K562 (cell line): ENCODE measurements at regions not wholly inside any gene's neighbourhood (a gene's known extent, or its start where the extent isn't known, plus 50 kb on each side); places are given as distances from the start of the nearest gene placed in this dataset.

Experiments
- ATAC-seq: fragments of 200-7000 bp; cut with Tn5 transposase; 3 replicates; pipeline ENCODE4 v1.9.1; 2020; ENCODE audit warnings: moderate library complexity
- BruUV-seq: library from RNA; stranded (reverse); fragments of 400-500 nt; replicated peaks from 2 replicates; lab custom pipeline; 2021; lab: Mats Ljungman, UMichigan
- CTCF ChIA-PET: fragments of 300-600 bp; formaldehyde crosslinking; extraction: SDS; loops from one replicate; lab custom pipeline; 2021; ENCODE audit warnings: low intra/inter-chr PET ratio; lab: Yijun Ruan, JAX
- POLR2A ChIA-PET: fragments of 300-600, 350-650 bp; sonication (Branson Sonifier 250); formaldehyde crosslinking; extraction: SDS; loops from one replicate; lab custom pipeline; 2021; ENCODE audit warnings: antibody characterized with exemption, inconsistent platforms; lab: Yijun Ruan, JAX
- DNase-seq, 4 experiments: peaks; one replicate each; pipeline versions ENCODE4 v3.0.0 to v3.0.0-alpha.2; 2011 to 2018; ENCODE audit warnings: low spot score in 3 of 4, mixed read lengths in 3 of 4; ENCODE audit errors: extremely low read depth in 1 of 4
- FAIRE-seq: peaks from 2 replicates; lab custom pipeline; 2011; peaks lifted over from hg19 to GRCh38; lab: Jason Lieb, UNC
- H2AFZ ChIP-seq: 2 replicates; pipeline ENCODE4 v1.6.0; 2011; ENCODE audit warnings: low read depth, low read length, control low read depth, inconsistent platforms
- H3K27ac ChIP-seq: fragments of 200-600 bp; 3 replicates; pipeline ENCODE4 v1.8.0; 2011; ENCODE audit warnings: low read depth, mild to moderate bottlenecking, control low read depth, inconsistent platforms, low read length, moderate library complexity, mixed read lengths; ENCODE audit errors: extremely low read depth
- H3K27me3 ChIP-seq, 2 experiments: fragments of 300-600 bp in 1 of 2; 2 replicates in 1 of 2; 3 replicates in 1 of 2; pipeline versions ENCODE4 v1.6.0 to v1.8.0; 2011; ENCODE audit warnings: inconsistent platforms in 2 of 2, low read length in 2 of 2, mild to moderate bottlenecking in 1 of 2, mixed read lengths in 1 of 2, moderate library complexity in 1 of 2; ENCODE audit not compliant: control insufficient read depth in 2 of 2, insufficient read depth in 2 of 2
- H3K36me3 ChIP-seq: fragments of 300-600 bp; 3 replicates; pipeline ENCODE4 v1.8.0; 2011; ENCODE audit warnings: mild to moderate bottlenecking, low read length, inconsistent platforms; ENCODE audit not compliant: control insufficient read depth, insufficient read depth
- H3K4me1 ChIP-seq, 2 experiments: fragments of 200-600 bp in 1 of 2; replicated peaks in 1 of 2; 2 replicates in 1 of 2; 3 replicates in 1 of 2; pipeline versions ENCODE4 v1.5.1 to v1.8.0; 2011; ENCODE audit warnings: inconsistent platforms in 2 of 2, low read length in 2 of 2, mild to moderate bottlenecking in 1 of 2, mixed read lengths in 1 of 2, moderate library complexity in 1 of 2; ENCODE audit not compliant: control insufficient read depth in 2 of 2, insufficient read depth in 2 of 2
- H3K4me2 ChIP-seq: 2 replicates; pipeline ENCODE4 v1.6.1; 2011; ENCODE audit warnings: low read length, control low read depth, inconsistent platforms, mixed read lengths; ENCODE audit not compliant: insufficient read depth
- H3K4me3 ChIP-seq: fragments of 200-600 bp; sonication (generic), shearing (Covaris generic); 2 replicates; pipeline ENCODE4 v1.5.1; 2016; ENCODE audit warnings: control low read depth, inconsistent platforms
- H3K79me2 ChIP-seq: fragments of 200-600 bp; 3 replicates; pipeline ENCODE4 v1.8.0; 2011; ENCODE audit warnings: low read length, inconsistent platforms; ENCODE audit not compliant: control insufficient read depth, insufficient read depth
- H3K9ac ChIP-seq, 2 experiments: 2 replicates each; pipeline versions ENCODE4 v1.6.0 to v1.6.1; 2011; ENCODE audit warnings: low read depth in 2 of 2, low read length in 2 of 2, control low read depth in 1 of 2, inconsistent platforms in 1 of 2, mild to moderate bottlenecking in 1 of 2, mixed read lengths in 1 of 2; ENCODE audit not compliant: insufficient read depth in 1 of 2
- H3K9me1 ChIP-seq: one replicate; pipeline ENCODE4 v1.6.0; 2011; ENCODE audit warnings: inconsistent platforms, mild to moderate bottlenecking, low read length, moderate library complexity; ENCODE audit not compliant: control insufficient read depth, insufficient read depth
- H3K9me3 ChIP-seq: replicated peaks from 2 replicates; pipeline ENCODE4 v1.5.1; 2011; ENCODE audit warnings: low read depth, low read length, inconsistent platforms; ENCODE audit not compliant: control insufficient read depth, insufficient read depth
- H4K20me1 ChIP-seq: replicated peaks from 2 replicates; pipeline ENCODE4 v1.6.1; 2011; ENCODE audit warnings: low read length, inconsistent platforms, mixed read lengths; ENCODE audit not compliant: control insufficient read depth, insufficient read depth
- CHD1 ChIP-seq: fragments of 200-600 bp; sonication (generic); IDR thresholded peaks from one replicate; pipeline ENCODE4 v1.6.1; 2012; ENCODE audit warnings: mild to moderate bottlenecking, moderate library complexity, low read length, inconsistent platforms
- FOXJ2 ChIP-seq: fragments of 200-800 bp; sonication (Bioruptor generic); IDR thresholded peaks from 2 replicates; pipeline ENCODE4 v1.6.1; 2016; ENCODE audit warnings: missing genetic modification characterization, missing compliant biosample characterization
- L3MBTL2 ChIP-seq: fragments of 450-650 bp; IDR thresholded peaks from 2 replicates; pipeline ENCODE4 v1.6.1; 2016; ENCODE audit warnings: mild to moderate bottlenecking, moderate library complexity
- NFRKB ChIP-seq: fragments of 450-650 bp; IDR thresholded peaks from 2 replicates; pipeline ENCODE4 v1.6.1; 2016; ENCODE audit warnings: low read depth
- SMAD3 ChIP-seq: fragments of 450-650 bp; formaldehyde crosslinking; conservative IDR thresholded peaks from 2 replicates; pipeline ENCODE4 v1.4.0; 2020; ENCODE audit warnings: mild to moderate bottlenecking
- TSC22D4 ChIP-seq: fragments of 450-650 bp; IDR thresholded peaks from 2 replicates; pipeline ENCODE4 v1.6.1; 2016; ENCODE audit warnings: missing genetic modification characterization, missing biosample characterization, control low read depth
- WGBS: fragments of 100-300 bp; shearing (Covaris generic); methylation state at CpG from one replicate; pipeline ENCODE4 v1.1.6; 2016; ENCODE audit warnings: low coverage, mixed read lengths; ENCODE audit not compliant: insufficient coverage; ENCODE audit errors: missing lambda C conversion rate; 5-methylcytosine and 5-hydroxymethylcytosine counted together
- in situ Hi-C: fragments of 300-500 bp; cut with MboI; formaldehyde crosslinking; loops from 4 replicates; pipeline ENCODE4 v1.15.0; 2018; ENCODE audit warnings: inconsistent platforms, mixed read lengths
- intact Hi-C: fragments of 100-400 bp; cut with micrococcal nuclease; formaldehyde crosslinking; loops from 2 replicates; pipeline ENCODE4 v1.14.2; 2022
- TF ChIP-seq, protein P1 (sequence below), 2 experiments: fragments of 450-650 bp in 1 of 2; sonication (generic) in 1 of 2; formaldehyde crosslinking; conservative IDR thresholded peaks; 2 replicates each; pipeline versions ENCODE4 v1.4.0 to v1.8.1; 2020 to 2022; ENCODE audit warnings: mild to moderate bottlenecking in 1 of 2, missing genetic modification reagents in 1 of 2

DNA sequence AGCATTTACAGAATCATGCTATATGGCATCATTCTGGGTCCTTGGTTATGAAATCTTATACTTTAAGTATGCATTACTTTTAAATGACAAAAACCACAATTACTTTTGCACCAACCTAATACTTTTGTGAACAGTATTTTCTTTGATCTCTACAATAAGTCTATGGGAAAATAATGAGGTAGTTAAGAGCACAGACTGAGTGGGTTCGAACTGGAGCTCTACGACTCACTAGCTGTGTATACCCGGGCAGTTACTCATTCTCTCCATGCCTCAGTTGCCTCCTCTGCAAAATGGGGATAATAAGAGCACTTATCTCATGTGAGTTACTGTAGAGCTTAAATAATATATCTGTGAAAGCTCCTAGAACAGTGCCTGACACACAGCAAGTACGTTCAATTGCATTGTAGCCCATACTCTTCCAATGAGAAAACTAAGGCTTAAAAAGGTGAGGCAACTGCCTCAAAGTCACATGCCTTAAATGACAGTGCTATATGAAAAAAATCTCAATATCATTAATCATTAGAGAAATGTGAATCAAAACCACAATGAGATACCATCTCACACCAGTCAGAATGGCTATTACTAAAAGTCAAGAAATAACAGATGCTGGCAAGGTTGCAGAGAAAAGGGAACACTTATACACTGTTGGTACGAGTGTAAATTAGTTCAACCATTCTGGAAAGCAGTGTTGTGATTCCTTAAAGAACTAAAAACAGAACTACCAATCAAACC lies 151.5 kb downstream of the CHIC2 start:
- H3K9ac ChIP-seq = no peak overlapping the region
- TF ChIP-seq TSC22D4 (tag) (no peak), CHD1 (no peak), SMAD3 (CRISPR knock-in tag) (no peak), FOXJ2 (no peak), L3MBTL2 (no peak), NFRKB (no peak)
- TF ChIP-seq, protein P1, sequence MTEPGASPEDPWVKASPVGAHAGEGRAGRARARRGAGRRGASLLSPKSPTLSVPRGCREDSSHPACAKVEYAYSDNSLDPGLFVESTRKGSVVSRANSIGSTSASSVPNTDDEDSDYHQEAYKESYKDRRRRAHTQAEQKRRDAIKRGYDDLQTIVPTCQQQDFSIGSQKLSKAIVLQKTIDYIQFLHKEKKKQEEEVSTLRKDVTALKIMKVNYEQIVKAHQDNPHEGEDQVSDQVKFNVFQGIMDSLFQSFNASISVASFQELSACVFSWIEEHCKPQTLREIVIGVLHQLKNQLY (CRISPR knock-in tag; conservative IDR thresholded peaks at IDR 0.05) = no peak
- TF ChIP-seq, all 486 proteins: peak for 0
- POLR2A ChIA-PET = no interaction called here
- ATAC-seq = no peak
- H3K27me3 ChIP-seq = peaks cover 2 to 4% of the 10 kb centered on the region in 2 experiments; a peak in 2 of 5 replicates
- WGBS = 0% methylated on average over 5 of the region's 5 CpGs
- no TSS peak for BruUV-seq
- H4K20me1 ChIP-seq = no peaks in the 10 kb centered on the region; the same call in 1 of the 2 replicates
- no peak overlapping the region for H3K4me2 ChIP-seq
- no peak overlapping the region for H2AFZ ChIP-seq
- no peak for FAIRE-seq
- intact Hi-C loops = no loop called here
- H3K79me2 ChIP-seq = no peaks in the 10 kb centered on the region
- in situ Hi-C loops = no loop called here
- H3K9me3 ChIP-seq = no peaks in the 10 kb centered on the region
- CTCF ChIA-PET = no interaction called here
- H3K27ac ChIP-seq = no peak overlapping the region
- no peaks in the 10 kb centered on the region for H3K36me3 ChIP-seq
- H3K9me1 ChIP-seq = no peaks in the 10 kb centered on the region
- no peak for DNase-seq
- no peak overlapping the region for H3K4me3 ChIP-seq
- H3K4me1 ChIP-seq = peaks cover 0 to 5% of the 10 kb centered on the region in 2 experiments; a peak in 1 of 5 replicates
